ENCODE measurements at regions not wholly inside any gene's neighbourhood (a gene's known extent, or its start where the extent isn't known, plus 50 kb on each side); places are given as distances from the start of the nearest gene placed in this dataset.

DNA sequence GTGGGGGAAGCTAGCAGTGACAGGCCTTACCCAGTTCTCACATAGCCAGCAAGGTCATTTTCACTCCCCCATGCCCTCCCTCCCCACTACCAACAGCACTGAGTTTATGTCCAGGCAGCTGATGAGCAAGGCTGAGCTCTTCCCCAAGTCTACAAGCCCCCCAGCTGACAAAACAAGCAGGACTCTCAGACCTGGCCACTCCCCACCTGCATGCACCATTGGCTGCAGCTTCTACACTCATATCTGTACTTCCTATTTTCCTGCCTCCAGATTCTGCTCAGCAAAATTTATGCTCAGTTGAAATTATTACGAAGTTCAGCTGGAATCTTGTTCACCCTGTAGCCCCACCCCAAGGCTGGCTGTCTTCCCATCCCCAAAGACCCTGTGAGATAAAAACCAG lies 339.3 kb downstream of the ARL6IP6 start:
- no peak overlapping the region for H2AFZ ChIP-seq (ENCODE audit: low read depth, low read length)
- H3K4me1 ChIP-seq (ENCODE audit: insufficient read depth, low read length) = peaks cover 22% of the 10 kb centered on the region
- no peak overlapping the region for H3K4me3 ChIP-seq (ENCODE audit: low read length)
- H3K27me3 ChIP-seq (ENCODE audit: insufficient read depth, low read length) = no peaks in the 10 kb centered on the region
- H3K36me3 ChIP-seq (ENCODE audit: insufficient read depth, low read length) = no peaks in the 10 kb centered on the region
- no peaks in the 10 kb centered on the region for H3K9me3 ChIP-seq (ENCODE audit: low read length)

DNA sequence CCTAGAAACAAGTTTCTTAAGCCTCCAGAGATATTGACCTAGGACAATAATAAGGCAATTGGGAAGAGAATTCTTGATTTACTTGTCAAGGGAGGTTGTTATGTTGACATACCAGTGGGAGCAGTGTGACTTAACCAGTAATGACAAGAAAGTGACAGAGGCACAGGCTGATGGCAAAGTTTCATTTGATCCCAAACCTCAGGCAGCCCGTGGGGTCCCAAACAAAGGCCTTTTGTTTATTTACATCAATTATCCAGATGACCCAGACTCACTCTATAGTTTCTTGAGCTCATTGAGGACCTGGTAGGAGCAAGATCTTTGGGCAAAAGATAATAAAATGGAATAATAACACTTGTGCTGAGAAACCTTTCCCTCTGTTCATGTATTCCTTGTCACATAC lies 336.8 kb downstream of the ARL6IP6 start:
- no peak overlapping the region for H2AFZ ChIP-seq (ENCODE audit: low read depth, low read length)
- H3K4me3 ChIP-seq (ENCODE audit: low read length) = no peak overlapping the region
- H3K9me3 ChIP-seq (ENCODE audit: low read length) = no peaks in the 10 kb centered on the region
- H3K36me3 ChIP-seq (ENCODE audit: insufficient read depth, low read length) = no peaks in the 10 kb centered on the region
- no peaks in the 10 kb centered on the region for H3K27me3 ChIP-seq (ENCODE audit: insufficient read depth, low read length)
- H3K4me1 ChIP-seq (ENCODE audit: insufficient read depth, low read length) = peaks cover 26% of the 10 kb centered on the region

DNA sequence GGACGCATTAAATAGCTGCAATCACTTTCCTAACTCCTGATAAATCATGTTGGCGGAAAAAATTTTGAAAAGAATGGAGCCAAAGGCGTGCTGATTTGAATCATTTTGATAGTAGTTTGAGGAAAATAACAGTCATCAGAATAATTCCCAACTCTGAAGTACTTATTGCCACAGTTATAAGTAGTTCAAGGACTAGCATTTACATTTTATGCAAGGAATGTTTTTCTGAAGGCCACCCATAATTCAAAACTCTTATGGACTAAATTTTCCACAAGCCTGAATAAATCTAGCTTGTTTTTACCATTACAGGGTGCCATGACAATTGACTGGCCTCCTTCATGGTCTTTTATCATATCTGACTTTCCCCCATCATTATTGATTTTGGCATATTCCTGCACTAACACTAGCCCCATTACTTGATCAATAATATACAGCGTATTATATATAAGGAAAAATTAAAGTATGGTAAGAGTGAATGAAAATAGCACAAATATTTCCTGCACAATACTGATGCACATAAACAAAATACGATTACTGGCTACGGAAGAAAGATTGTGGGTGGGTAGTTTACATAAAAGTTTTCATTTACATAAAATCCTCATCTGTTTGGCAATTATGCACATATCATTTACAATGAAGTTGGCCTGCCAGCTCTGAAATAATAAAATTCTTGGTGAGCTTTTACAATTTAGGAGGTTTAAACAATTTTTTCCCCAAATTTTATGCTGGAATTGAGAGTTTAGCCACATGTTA lies 334.6 kb downstream of the ARL6IP6 start:
- no peaks in the 10 kb centered on the region for H3K27me3 ChIP-seq (ENCODE audit: insufficient read depth, low read length)
- H3K4me3 ChIP-seq (ENCODE audit: low read length) = no peak overlapping the region

DNA sequence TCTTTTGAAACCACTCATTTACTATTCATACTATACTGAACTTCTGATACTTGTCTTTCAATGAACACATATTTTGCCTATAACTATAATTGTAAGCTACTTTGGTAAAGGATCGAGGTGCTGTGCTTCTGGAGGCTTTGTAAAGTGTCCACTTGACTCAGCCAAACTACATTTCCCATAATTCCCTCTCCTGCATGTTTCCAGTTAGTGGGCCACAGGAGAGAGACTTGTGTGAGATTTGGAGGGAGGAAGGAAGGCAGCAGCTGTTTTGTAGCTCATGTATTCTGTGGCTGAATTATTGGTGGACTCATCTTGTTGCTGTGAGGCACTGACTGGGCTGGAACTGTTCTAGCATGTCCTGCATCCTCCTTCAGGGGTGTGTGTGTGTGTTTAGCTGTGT lies 328.8 kb downstream of the ARL6IP6 start:
- H3K27me3 ChIP-seq (ENCODE audit: insufficient read depth, low read length) = no peaks in the 10 kb centered on the region
- no peak overlapping the region for H2AFZ ChIP-seq (ENCODE audit: low read depth, low read length)
- peaks cover 2% of the 10 kb centered on the region for H3K4me1 ChIP-seq (ENCODE audit: insufficient read depth, low read length)
- H3K36me3 ChIP-seq (ENCODE audit: insufficient read depth, low read length) = no peaks in the 10 kb centered on the region
- H3K4me3 ChIP-seq (ENCODE audit: low read length) = no peak overlapping the region
- H3K9me3 ChIP-seq (ENCODE audit: low read length) = no peaks in the 10 kb centered on the region

More for the DNA sequence above, 334.6 kb downstream of the ARL6IP6 start:
- Histone ChIP-seq H3K9me3 (ENCODE audit: low read length) (no peaks in the 10 kb centered on the region), H3K36me3 (ENCODE audit: insufficient read depth, low read length) (no peaks in the 10 kb centered on the region), H2AFZ (ENCODE audit: low read depth, low read length) (no peak overlapping the region), H3K4me1 (ENCODE audit: insufficient read depth, low read length) (peaks cover 14% of the 10 kb centered on the region)

DNA sequence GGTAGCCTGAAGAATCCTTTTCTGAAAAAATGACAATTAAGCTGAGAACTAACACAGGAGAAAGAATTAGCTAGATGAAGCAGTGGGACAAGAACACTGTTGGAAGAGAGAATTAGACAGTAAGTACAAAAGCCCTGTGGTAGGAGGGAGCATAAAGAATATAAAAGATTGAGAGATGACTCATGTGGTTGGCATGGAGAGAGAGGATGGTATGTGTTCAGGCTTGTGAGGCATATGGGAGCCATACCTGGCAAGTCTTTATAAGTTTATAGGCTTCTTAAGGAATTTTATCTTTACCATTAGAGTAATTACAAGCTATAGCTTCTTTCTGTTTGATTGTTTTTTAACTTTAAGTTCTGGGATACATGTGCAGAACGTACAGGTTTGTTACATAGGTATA lies 325.0 kb downstream of the ARL6IP6 start:
- Histone ChIP-seq H2AFZ (ENCODE audit: low read depth, low read length) (no peak overlapping the region), H3K36me3 (ENCODE audit: insufficient read depth, low read length) (no peaks in the 10 kb centered on the region), H3K27me3 (ENCODE audit: insufficient read depth, low read length) (no peaks in the 10 kb centered on the region), H3K4me1 (ENCODE audit: insufficient read depth, low read length) (no peaks in the 10 kb centered on the region), H3K9me3 (ENCODE audit: low read length) (no peaks in the 10 kb centered on the region), H3K4me3 (ENCODE audit: low read length) (no peak overlapping the region)

DNA sequence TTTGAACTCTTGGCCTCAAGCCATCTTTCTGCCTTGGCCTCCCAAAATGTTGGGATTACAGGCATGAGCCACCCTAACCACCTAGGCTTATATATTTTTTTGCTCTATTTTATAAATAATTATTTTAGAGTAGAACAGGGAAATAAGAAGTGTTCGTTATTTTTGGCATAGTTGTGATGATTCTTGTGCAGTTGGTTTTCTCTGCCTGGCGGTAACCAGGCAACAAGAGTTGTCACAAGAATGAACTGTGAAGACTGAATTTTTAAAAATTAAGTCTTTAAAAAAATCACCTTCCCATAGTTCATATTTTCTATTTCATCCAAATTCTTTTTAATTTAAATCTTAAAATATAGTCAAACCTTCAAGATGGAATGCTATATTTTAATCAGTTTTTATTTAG lies 310.2 kb downstream of the ARL6IP6 start:
- no peaks in the 10 kb centered on the region for H3K36me3 ChIP-seq (ENCODE audit: insufficient read depth, low read length)
- no peaks in the 10 kb centered on the region for H3K9me3 ChIP-seq (ENCODE audit: low read length)
- H3K4me3 ChIP-seq (ENCODE audit: low read length) = no peak overlapping the region
- H3K27me3 ChIP-seq (ENCODE audit: insufficient read depth, low read length) = no peaks in the 10 kb centered on the region
- no peaks in the 10 kb centered on the region for H3K4me1 ChIP-seq (ENCODE audit: insufficient read depth, low read length)
- no peak overlapping the region for H2AFZ ChIP-seq (ENCODE audit: low read depth, low read length)

DNA sequence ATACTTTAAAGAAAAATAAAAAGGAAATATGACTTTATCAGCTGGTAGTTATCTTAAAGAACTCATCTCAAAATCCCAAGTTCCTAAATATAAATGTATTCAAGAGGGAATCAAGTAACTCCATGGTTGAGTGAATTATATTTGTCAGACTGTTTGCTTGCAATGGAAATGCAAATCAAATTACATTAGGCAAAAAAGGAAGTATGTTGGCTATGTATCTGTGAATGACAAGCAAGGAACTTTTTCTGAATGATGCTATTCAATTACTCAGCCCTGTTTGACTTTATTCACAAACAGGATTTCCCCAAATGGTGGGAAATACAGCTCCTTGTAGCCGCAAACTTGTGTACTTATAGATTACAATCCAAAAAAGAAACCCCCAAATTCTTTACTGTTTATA lies 309.1 kb downstream of the ARL6IP6 start:
- Histone ChIP-seq H3K9me3 (ENCODE audit: low read length) (no peaks in the 10 kb centered on the region), H3K4me3 (ENCODE audit: low read length) (no peak overlapping the region), H3K27me3 (ENCODE audit: insufficient read depth, low read length) (no peaks in the 10 kb centered on the region), H2AFZ (ENCODE audit: low read depth, low read length) (no peak overlapping the region), H3K4me1 (ENCODE audit: insufficient read depth, low read length) (no peaks in the 10 kb centered on the region), H3K36me3 (ENCODE audit: insufficient read depth, low read length) (no peaks in the 10 kb centered on the region)

DNA sequence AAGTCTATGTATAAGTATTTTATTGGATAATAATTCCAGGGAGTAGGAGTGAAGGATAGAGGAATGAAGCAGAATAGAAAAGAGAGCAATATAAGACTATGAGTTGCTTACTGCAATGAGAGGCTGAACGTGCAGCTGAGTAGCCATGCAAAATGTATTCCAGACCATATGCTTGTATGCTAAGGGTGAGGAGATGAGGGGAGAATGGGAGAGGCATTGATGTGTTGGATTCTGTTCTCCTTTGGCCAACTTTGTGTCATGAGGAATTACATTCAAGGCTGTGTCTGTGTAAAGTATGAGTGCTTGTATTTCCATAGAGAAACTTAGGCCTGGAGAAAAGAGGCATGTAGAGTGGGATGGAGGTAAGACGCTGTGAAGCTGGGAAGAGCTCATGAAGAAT lies 301.8 kb downstream of the ARL6IP6 start:
- Histone ChIP-seq H3K4me3 (ENCODE audit: low read length) (no peak overlapping the region), H3K27me3 (ENCODE audit: insufficient read depth, low read length) (no peaks in the 10 kb centered on the region), H2AFZ (ENCODE audit: low read depth, low read length) (no peak overlapping the region), H3K9me3 (ENCODE audit: low read length) (no peaks in the 10 kb centered on the region), H3K4me1 (ENCODE audit: insufficient read depth, low read length) (no peaks in the 10 kb centered on the region), H3K36me3 (ENCODE audit: insufficient read depth, low read length) (no peaks in the 10 kb centered on the region)

DNA sequence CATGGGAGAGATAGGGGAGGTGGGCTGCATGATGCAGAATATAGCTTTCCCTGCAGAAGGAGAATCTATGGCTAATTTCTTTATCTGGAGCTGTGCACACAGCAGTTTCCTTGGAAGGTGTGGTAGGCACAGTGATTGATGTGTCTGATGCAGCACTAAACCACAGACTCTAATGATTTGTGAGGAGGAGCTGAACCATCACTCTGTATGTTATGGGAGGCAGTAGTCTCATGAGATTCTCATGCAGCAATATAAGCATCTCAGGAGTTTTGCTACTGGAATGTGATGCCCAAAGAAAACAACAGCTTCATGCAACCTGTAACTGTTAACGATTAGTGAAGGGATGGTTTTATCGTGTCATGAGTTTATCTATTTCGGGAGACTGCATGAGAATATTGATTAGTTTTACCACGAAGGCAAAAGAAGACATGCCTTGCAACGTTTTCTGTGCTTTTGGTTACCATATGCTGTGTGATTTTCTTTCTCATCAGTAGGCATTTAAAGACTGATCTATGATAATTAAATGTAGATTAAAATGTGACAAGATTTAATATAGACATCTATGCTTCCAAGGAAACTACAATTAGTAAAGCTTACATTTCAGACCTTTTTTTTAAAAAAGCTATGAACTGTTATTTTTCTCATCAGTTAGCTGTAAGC lies 286.8 kb downstream of the ARL6IP6 start:
- Histone ChIP-seq H3K27me3 (ENCODE audit: insufficient read depth, low read length) (no peaks in the 10 kb centered on the region), H3K36me3 (ENCODE audit: insufficient read depth, low read length) (no peaks in the 10 kb centered on the region), H3K9me3 (ENCODE audit: low read length) (no peaks in the 10 kb centered on the region), H3K4me3 (ENCODE audit: low read length) (no peak overlapping the region), H2AFZ (ENCODE audit: low read depth, low read length) (no peak overlapping the region), H3K4me1 (ENCODE audit: insufficient read depth, low read length) (no peaks in the 10 kb centered on the region)

DNA sequence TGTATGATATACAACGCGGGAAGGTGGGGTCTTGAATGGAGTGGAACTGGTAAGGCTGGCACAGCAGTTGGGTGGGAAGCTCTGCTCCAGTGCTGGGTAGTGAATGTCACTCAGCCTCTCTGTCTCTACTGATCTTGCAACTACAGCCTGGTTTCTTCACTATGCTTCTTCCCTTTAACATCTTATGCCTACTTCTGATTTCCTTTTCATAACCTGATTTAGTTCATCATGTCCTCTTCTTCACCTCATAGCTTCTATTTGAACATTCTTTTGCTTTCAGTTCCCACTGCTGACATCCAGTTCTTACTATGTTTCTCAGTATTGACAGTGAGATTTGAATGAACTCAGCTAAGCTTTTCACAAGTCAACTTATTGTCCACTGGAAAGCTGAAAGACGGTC lies 286.2 kb downstream of the ARL6IP6 start:
- Histone ChIP-seq H2AFZ (ENCODE audit: low read depth, low read length) (no peak overlapping the region), H3K9me3 (ENCODE audit: low read length) (no peaks in the 10 kb centered on the region), H3K4me1 (ENCODE audit: insufficient read depth, low read length) (no peaks in the 10 kb centered on the region), H3K27me3 (ENCODE audit: insufficient read depth, low read length) (no peaks in the 10 kb centered on the region), H3K36me3 (ENCODE audit: insufficient read depth, low read length) (no peaks in the 10 kb centered on the region), H3K4me3 (ENCODE audit: low read length) (no peak overlapping the region)

DNA sequence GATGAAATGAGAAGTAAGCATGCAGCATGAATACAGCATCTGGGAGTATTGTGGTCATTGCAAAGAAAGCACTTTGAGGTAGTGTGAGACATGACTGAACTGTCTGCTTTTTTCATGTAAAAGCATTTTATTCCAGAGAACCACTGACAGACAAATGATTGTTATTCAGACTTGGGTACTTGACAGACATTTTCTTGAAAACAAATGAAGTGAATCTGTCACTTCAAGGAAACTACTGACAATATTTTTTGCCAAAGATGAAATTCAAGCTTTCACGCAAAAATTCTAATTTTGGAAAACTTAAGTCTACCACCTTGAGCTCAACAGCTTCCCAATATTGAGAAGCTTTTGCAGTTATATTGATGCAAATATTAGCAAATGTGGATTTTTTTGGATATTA lies 255.7 kb downstream of the ARL6IP6 start:
- no peak overlapping the region for H2AFZ ChIP-seq (ENCODE audit: low read depth, low read length)
- H3K9me3 ChIP-seq (ENCODE audit: low read length) = peaks cover 3% of the 10 kb centered on the region
- H3K4me1 ChIP-seq (ENCODE audit: insufficient read depth, low read length) = no peaks in the 10 kb centered on the region
- H3K36me3 ChIP-seq (ENCODE audit: insufficient read depth, low read length) = no peaks in the 10 kb centered on the region
- no peak overlapping the region for H3K4me3 ChIP-seq (ENCODE audit: low read length)
- H3K27me3 ChIP-seq (ENCODE audit: insufficient read depth, low read length) = no peaks in the 10 kb centered on the region

DNA sequence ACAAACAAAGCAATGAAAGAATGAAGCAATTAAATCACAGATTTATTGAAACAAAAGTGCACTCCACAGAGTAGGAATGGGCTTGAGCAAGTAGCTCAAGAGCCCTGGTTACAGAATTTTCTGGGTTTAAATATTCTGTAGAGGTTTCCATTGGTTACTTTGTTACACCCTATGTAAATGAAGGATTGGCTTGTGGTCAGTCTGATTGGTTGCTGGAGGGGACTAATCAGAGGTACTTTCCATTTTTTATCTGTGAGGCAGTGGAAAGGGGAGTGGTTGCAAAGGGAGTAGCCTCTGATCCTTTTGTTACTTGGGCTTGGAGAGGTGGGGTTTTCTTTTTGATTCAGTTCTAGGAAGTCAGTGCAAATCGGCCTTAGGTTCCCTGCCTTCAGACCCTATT lies 253.3 kb downstream of the ARL6IP6 start:
- Histone ChIP-seq H3K36me3 (ENCODE audit: insufficient read depth, low read length) (no peaks in the 10 kb centered on the region), H3K9me3 (ENCODE audit: low read length) (peaks cover 3% of the 10 kb centered on the region), H2AFZ (ENCODE audit: low read depth, low read length) (no peak overlapping the region), H3K4me3 (ENCODE audit: low read length) (no peak overlapping the region), H3K27me3 (ENCODE audit: insufficient read depth, low read length) (no peaks in the 10 kb centered on the region), H3K4me1 (ENCODE audit: insufficient read depth, low read length) (no peaks in the 10 kb centered on the region)

DNA sequence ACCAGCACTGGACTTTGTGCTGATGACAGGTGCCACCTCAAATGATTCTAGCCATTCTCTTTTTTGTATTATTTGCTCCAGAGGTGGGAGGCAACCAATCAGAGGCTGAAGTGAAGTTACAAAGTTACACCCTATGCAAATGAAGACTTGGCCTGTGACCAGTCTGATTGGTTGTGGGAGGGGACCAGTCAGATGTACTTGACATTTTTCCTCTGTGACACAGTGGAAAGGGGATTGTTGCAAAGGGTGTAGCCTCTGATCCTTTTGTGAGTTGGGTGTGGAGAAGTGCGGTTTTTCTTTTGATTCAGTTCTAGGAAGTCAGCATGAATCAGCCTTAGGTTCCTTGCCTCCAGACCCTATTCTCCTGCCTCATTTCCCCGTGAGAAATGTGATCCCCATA lies 244.0 kb downstream of the ARL6IP6 start:
- H2AFZ ChIP-seq (ENCODE audit: low read depth, low read length) = no peak overlapping the region
- H3K4me1 ChIP-seq (ENCODE audit: insufficient read depth, low read length) = no peaks in the 10 kb centered on the region
- no peaks in the 10 kb centered on the region for H3K36me3 ChIP-seq (ENCODE audit: insufficient read depth, low read length)
- no peaks in the 10 kb centered on the region for H3K9me3 ChIP-seq (ENCODE audit: low read length)
- H3K27me3 ChIP-seq (ENCODE audit: insufficient read depth, low read length) = no peaks in the 10 kb centered on the region
- H3K4me3 ChIP-seq (ENCODE audit: low read length) = no peak overlapping the region

DNA sequence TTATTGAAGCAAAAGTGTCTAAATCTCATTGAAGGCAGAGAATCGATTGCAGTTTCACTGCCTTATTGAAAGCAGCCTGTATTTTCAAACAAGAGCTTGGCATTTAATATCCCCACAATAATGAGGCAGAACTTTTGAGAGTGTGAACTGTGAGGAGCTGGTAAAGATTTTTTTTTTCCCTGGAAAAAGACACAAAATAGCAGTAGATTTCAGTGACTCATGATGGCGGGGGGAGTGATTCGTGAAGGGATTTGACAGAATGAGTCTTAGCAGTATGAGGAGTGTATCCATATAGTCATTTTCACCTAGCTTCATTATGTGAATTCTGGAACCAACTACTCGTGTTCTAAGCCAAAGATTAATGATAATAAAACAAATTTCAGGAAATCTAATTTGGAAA lies 242.9 kb downstream of the ARL6IP6 start:
- Histone ChIP-seq H2AFZ (ENCODE audit: low read depth, low read length) (no peak overlapping the region), H3K36me3 (ENCODE audit: insufficient read depth, low read length) (no peaks in the 10 kb centered on the region), H3K4me1 (ENCODE audit: insufficient read depth, low read length) (no peaks in the 10 kb centered on the region), H3K4me3 (ENCODE audit: low read length) (no peak overlapping the region), H3K27me3 (ENCODE audit: insufficient read depth, low read length) (no peaks in the 10 kb centered on the region), H3K9me3 (ENCODE audit: low read length) (no peaks in the 10 kb centered on the region)
